Neural cell (in vitro differentiated cells): ENCODE measurements at regions not wholly inside any gene's neighbourhood (a gene's known extent, or its start where the extent isn't known, plus 50 kb on each side); places are given as distances from the start of the nearest gene placed in this dataset.

ENCODE experiments used
- H2AFZ ChIP-seq: fragments of 200-600, 300-800 bp; sonication (generic), shearing (Covaris generic); 2 replicates; pipeline ENCODE4 v1.6.0; 2014; ENCODE audit warnings: low read depth, mild to moderate bottlenecking, antibody characterized with exemption, low read length, moderate library complexity
- H3F3A ChIP-seq: fragments of 200-600 bp; shearing (Covaris generic); 2 replicates; pipeline ENCODE4 v1.6.1; 2016; ENCODE audit warnings: mild to moderate bottlenecking, moderate library complexity, mixed read lengths, antibody characterized with exemption, low read length; ENCODE audit not compliant: insufficient read depth, poor library complexity, severe bottlenecking
- H3K27ac ChIP-seq: fragments of 200-600, 300-800 bp; sonication (generic), shearing (Covaris generic); 2 replicates; pipeline ENCODE4 v1.5.1; 2014; ENCODE audit warnings: mild to moderate bottlenecking, low read length, moderate library complexity
- H3K27me3 ChIP-seq: fragments of 300-800, 200-600 bp; sonication (generic), shearing (Covaris generic); 2 replicates; pipeline ENCODE4 v1.6.0; 2014; ENCODE audit warnings: mild to moderate bottlenecking, low read depth, low read length, moderate library complexity; ENCODE audit not compliant: insufficient read depth
- H3K36me3 ChIP-seq: fragments of 300-800, 200-600 bp; sonication (generic), shearing (Covaris generic); 2 replicates; pipeline ENCODE4 v1.5.1; 2014; ENCODE audit warnings: mild to moderate bottlenecking, antibody characterized with exemption, low read length, moderate library complexity; ENCODE audit not compliant: insufficient read depth
- H3K4me2 ChIP-seq: fragments of 300-800, 200-600 bp; sonication (generic), shearing (Covaris generic); 2 replicates; pipeline ENCODE4 v1.6.0; 2014; ENCODE audit warnings: mild to moderate bottlenecking, low read length
- H3K4me3 ChIP-seq: fragments of 300-800, 200-600 bp; sonication (generic), shearing (Covaris generic); 2 replicates; pipeline ENCODE4 v1.5.1; 2014; ENCODE audit warnings: mild to moderate bottlenecking, low read length, moderate library complexity
- H3K79me2 ChIP-seq: fragments of 200-600 bp; shearing (Covaris generic); replicated peaks from 2 replicates; pipeline ENCODE4 v1.6.0; 2014; ENCODE audit warnings: mild to moderate bottlenecking, low read length, moderate library complexity; ENCODE audit not compliant: insufficient read depth
- H3K9ac ChIP-seq: fragments of 300-800, 200-600 bp; sonication (generic), shearing (Covaris generic); 2 replicates; pipeline ENCODE4 v1.6.1; 2016; ENCODE audit warnings: mild to moderate bottlenecking, low read length, mixed read lengths
- H3K9me2 ChIP-seq: fragments of 200-600 bp; shearing (Covaris generic); 2 replicates; pipeline ENCODE4 v1.6.1; 2016; ENCODE audit warnings: mild to moderate bottlenecking, low read length, mixed read lengths; ENCODE audit not compliant: insufficient read depth
- H3K9me3 ChIP-seq: fragments of 200-600, 300-800 bp; sonication (generic), shearing (Covaris generic); 2 replicates; pipeline ENCODE4 v1.6.1; 2016; ENCODE audit warnings: mild to moderate bottlenecking, mixed run types, low read length, moderate library complexity, mixed read lengths
- H4K20me1 ChIP-seq: fragments of 200-600 bp; shearing (Covaris generic); 2 replicates; pipeline ENCODE4 v1.6.1; 2016; ENCODE audit warnings: mild to moderate bottlenecking, mixed run types; ENCODE audit not compliant: insufficient read depth
- EP300 ChIP-seq: fragments of 450-650 bp; conservative IDR thresholded peaks from 2 replicates; pipeline ENCODE4 v1.6.1; 2014; ENCODE audit warnings: antibody characterized with exemption, mild to moderate bottlenecking, moderate library complexity; ENCODE audit not compliant: poor library complexity, severe bottlenecking
- MXI1 ChIP-seq: fragments of 450-650 bp; conservative IDR thresholded peaks from 2 replicates; pipeline ENCODE4 v1.6.1; 2014; ENCODE audit warnings: antibody characterized with exemption, mild to moderate bottlenecking; ENCODE audit not compliant: poor library complexity, severe bottlenecking
- POLR2AphosphoS5 ChIP-seq: IDR thresholded peaks from 2 replicates; pipeline ENCODE4 v1.6.1; 2012
- RAD21 ChIP-seq: fragments of 450-650 bp; conservative IDR thresholded peaks from 2 replicates; pipeline ENCODE4 v1.6.1; 2014; ENCODE audit warnings: antibody characterized with exemption, mild to moderate bottlenecking, moderate library complexity
- SMC3 ChIP-seq: fragments of 450-650 bp; conservative IDR thresholded peaks from 2 replicates; pipeline ENCODE4 v1.6.1; 2014; ENCODE audit warnings: antibody characterized with exemption, mild to moderate bottlenecking, moderate library complexity; ENCODE audit not compliant: poor library complexity
- TAF1 ChIP-seq: IDR thresholded peaks from 2 replicates; pipeline ENCODE4 v1.6.1; 2012; ENCODE audit warnings: low read depth
- TF ChIP-seq, protein P1 (sequence below): IDR thresholded peaks from 2 replicates; pipeline ENCODE4 v1.6.1; 2012; ENCODE audit warnings: borderline replicate concordance
- TF ChIP-seq, protein P2 (sequence below): fragments of 450-650 bp; IDR thresholded peaks from 2 replicates; pipeline ENCODE4 v1.5.1; 2014; ENCODE audit warnings: antibody characterized with exemption, mild to moderate bottlenecking, moderate library complexity; ENCODE audit not compliant: poor library complexity, severe bottlenecking

DNA sequence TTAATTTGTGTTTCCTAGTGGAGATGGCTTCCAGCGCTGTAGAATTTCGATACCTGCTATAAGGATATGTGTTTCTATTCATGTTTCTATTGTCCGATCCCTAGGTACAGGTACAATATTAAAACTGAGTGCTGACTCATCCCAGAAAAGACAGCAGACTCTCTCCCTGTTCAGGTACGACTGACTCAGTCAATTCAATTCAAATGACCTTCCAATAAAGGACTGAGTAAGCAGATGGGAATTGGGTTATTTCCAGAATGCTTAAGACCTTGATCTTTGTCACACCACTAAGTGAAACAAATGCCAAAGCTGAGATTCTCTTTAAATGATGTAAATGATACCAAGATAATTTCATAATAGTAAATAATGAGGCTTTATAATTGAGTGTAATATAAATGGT lies 1596.9 kb downstream of the RPA4 start (continued):
- no peak for TF ChIP-seq TAF1
- no peak for TF ChIP-seq EP300

DNA sequence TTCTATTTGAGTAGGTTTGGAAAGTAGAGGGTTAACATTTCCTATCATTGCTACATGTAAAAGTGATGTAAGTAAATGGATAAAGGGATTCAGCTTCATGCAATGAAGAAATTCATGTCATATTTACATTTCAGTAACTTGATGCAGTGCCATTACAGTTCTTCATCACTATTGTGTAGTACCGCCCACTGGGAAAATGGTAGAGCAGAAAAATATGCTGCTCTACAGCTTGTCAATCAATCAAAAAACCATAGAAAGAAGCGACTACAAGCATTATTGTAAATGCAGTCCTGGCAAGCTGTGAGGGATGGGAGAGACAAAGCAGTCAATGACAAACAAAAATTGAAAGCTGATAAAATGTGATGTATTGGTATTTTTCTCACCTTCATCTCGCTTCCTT lies 1597.9 kb downstream of the RPA4 start:
- Histone ChIP-seq H3K9me2 (no peaks in the 10 kb centered on the region), H3K9me3 (no peaks in the 10 kb centered on the region), H3K79me2 (no peaks in the 10 kb centered on the region), H4K20me1 (no peaks in the 10 kb centered on the region), H3K4me3 (no peak overlapping the region), H3K4me2 (peak overlapping the region; percentile 10), H3K36me3 (no peaks in the 10 kb centered on the region), H3K27me3 (no peaks in the 10 kb centered on the region), H3K27ac (peak overlapping the region; percentile 71), H2AFZ (no peak overlapping the region), H3K9ac (no peak overlapping the region), H3F3A (no peaks in the 10 kb centered on the region)
- peak; percentile 37 for TF ChIP-seq SMC3
- TF ChIP-seq MXI1, result no peak
- peak; percentile 96 for TF ChIP-seq EP300
- TF ChIP-seq, protein P1, sequence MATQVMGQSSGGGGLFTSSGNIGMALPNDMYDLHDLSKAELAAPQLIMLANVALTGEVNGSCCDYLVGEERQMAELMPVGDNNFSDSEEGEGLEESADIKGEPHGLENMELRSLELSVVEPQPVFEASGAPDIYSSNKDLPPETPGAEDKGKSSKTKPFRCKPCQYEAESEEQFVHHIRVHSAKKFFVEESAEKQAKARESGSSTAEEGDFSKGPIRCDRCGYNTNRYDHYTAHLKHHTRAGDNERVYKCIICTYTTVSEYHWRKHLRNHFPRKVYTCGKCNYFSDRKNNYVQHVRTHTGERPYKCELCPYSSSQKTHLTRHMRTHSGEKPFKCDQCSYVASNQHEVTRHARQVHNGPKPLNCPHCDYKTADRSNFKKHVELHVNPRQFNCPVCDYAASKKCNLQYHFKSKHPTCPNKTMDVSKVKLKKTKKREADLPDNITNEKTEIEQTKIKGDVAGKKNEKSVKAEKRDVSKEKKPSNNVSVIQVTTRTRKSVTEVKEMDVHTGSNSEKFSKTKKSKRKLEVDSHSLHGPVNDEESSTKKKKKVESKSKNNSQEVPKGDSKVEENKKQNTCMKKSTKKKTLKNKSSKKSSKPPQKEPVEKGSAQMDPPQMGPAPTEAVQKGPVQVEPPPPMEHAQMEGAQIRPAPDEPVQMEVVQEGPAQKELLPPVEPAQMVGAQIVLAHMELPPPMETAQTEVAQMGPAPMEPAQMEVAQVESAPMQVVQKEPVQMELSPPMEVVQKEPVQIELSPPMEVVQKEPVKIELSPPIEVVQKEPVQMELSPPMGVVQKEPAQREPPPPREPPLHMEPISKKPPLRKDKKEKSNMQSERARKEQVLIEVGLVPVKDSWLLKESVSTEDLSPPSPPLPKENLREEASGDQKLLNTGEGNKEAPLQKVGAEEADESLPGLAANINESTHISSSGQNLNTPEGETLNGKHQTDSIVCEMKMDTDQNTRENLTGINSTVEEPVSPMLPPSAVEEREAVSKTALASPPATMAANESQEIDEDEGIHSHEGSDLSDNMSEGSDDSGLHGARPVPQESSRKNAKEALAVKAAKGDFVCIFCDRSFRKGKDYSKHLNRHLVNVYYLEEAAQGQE, result peak; percentile 64
- TF ChIP-seq POLR2AphosphoS5, result peak; percentile 93
- peak; percentile 58 for TF ChIP-seq RAD21
- TF ChIP-seq, protein P2, sequence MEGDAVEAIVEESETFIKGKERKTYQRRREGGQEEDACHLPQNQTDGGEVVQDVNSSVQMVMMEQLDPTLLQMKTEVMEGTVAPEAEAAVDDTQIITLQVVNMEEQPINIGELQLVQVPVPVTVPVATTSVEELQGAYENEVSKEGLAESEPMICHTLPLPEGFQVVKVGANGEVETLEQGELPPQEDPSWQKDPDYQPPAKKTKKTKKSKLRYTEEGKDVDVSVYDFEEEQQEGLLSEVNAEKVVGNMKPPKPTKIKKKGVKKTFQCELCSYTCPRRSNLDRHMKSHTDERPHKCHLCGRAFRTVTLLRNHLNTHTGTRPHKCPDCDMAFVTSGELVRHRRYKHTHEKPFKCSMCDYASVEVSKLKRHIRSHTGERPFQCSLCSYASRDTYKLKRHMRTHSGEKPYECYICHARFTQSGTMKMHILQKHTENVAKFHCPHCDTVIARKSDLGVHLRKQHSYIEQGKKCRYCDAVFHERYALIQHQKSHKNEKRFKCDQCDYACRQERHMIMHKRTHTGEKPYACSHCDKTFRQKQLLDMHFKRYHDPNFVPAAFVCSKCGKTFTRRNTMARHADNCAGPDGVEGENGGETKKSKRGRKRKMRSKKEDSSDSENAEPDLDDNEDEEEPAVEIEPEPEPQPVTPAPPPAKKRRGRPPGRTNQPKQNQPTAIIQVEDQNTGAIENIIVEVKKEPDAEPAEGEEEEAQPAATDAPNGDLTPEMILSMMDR, result no peak
- no peak for TF ChIP-seq TAF1

DNA sequence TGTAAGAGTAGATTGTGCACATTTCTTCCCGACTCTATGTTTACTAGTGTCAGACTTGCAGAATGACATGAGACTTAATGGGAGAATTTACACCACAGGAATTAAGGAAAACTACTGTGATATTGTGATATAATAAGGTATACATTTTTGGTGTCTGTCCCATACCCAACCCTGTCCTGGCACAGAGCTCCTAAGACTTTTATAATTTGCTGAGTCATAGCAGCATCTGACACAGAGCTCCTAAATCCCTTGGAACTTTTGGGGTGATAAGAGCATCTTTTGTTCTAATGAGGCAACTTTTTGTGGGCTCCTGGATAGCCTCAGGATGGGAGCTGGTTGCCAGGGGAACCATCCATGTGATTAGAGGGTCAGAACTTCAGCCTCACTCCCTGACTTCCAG lies 1607.0 kb downstream of the RPA4 start:
- H3K27ac ChIP-seq, result no peak overlapping the region
- H3K4me3 ChIP-seq, result no peak overlapping the region
- H3K9me2 ChIP-seq, result no peaks in the 10 kb centered on the region
- no peak overlapping the region for H3K9ac ChIP-seq
- no peaks in the 10 kb centered on the region for H3F3A ChIP-seq
- no peaks in the 10 kb centered on the region for H4K20me1 ChIP-seq
- no peak overlapping the region for H3K4me2 ChIP-seq
- no peaks in the 10 kb centered on the region for H3K9me3 ChIP-seq
- no peaks in the 10 kb centered on the region for H3K27me3 ChIP-seq
- H3K36me3 ChIP-seq, result no peaks in the 10 kb centered on the region
- H2AFZ ChIP-seq, result no peak overlapping the region
- TF ChIP-seq, protein P2, result no peak
- TF ChIP-seq SMC3, result no peak
- H3K79me2 ChIP-seq, result no peaks in the 10 kb centered on the region
